NCI-H774 (cell line): ENCODE measurements at regions not wholly inside any gene's neighbourhood (a gene's known extent, or its start where the extent isn't known, plus 50 kb on each side); places are given as distances from the start of the nearest gene placed in this dataset.
"Not testable (repeated sequence)": the region's sequence is repeated elsewhere in the genome, so short reads cannot be mapped to it uniquely, and the experiment has no call there.

Experiments used
- DNase-seq: peaks from one replicate; lab custom pipeline; 2025; lab: John Stamatoyannopoulos, UW

GRCh38 chr9:108275906-108276305, 579.9 kb downstream of the ACTL7B start:
- no peak for DNase-seq

GRCh38 chr9:108274971-108275370, 580.8 kb downstream of the ACTL7B start:
- DNase-seq, result no peak

- DNase-seq, result no peak
Observed at GRCh38 chr9:108273988-108274387, 581.8 kb downstream of the ACTL7B start.

- peak; percentile 49 for DNase-seq
Observed at GRCh38 chr9:108272349-108272899, 583.4 kb downstream of the ACTL7B start.

GRCh38 chr9:108271646-108272348, 584.0 kb downstream of the ACTL7B start:
- DNase-seq, result peak; percentile 96

- DNase-seq, result no peak
Observed at GRCh38 chr9:108271236-108271635, 584.5 kb downstream of the ACTL7B start.

GRCh38 chr9:108270561-108270960, 585.2 kb downstream of the ACTL7B start:
- DNase-seq, result no peak

- DNase-seq, result no peak
Observed at GRCh38 chr9:108270051-108270450, 585.7 kb downstream of the ACTL7B start.

- DNase-seq, result no peak
Observed at GRCh38 chr9:108269371-108269770, 586.4 kb downstream of the ACTL7B start.

- no peak for DNase-seq
Observed at GRCh38 chr9:108265065-108265464, 590.7 kb downstream of the ACTL7B start.

- DNase-seq, result no peak
Observed at GRCh38 chr9:108264093-108264492, 591.7 kb downstream of the ACTL7B start.

- no peak for DNase-seq
Observed at GRCh38 chr9:108262836-108263235, 593.0 kb downstream of the ACTL7B start.

GRCh38 chr9:108259917-108260675, 595.7 kb downstream of the ACTL7B start:
- no peak for DNase-seq

GRCh38 chr9:108258640-108259039, 597.1 kb downstream of the ACTL7B start:
- no peak for DNase-seq

- DNase-seq, result no peak
Observed at GRCh38 chr9:108257382-108257781, 598.4 kb downstream of the ACTL7B start.

GRCh38 chr9:108254236-108254635, 601.5 kb downstream of the ACTL7B start:
- DNase-seq, result no peak

- not testable (repeated sequence) for DNase-seq
Observed at GRCh38 chr9:108247391-108247790, 608.4 kb downstream of the ACTL7B start.

- DNase-seq, result no peak
Observed at GRCh38 chr9:108245901-108246300, 609.9 kb downstream of the ACTL7B start.

- no peak for DNase-seq
Observed at GRCh38 chr9:108245331-108245730, 610.5 kb downstream of the ACTL7B start.

- no peak for DNase-seq
Observed at GRCh38 chr9:108244686-108245085, 611.1 kb downstream of the ACTL7B start.

GRCh38 chr9:108241384-108242073, 614.3 kb downstream of the ACTL7B start:
- DNase-seq, result no peak

- DNase-seq, result no peak
Observed at GRCh38 chr9:108239696-108240321, 616.0 kb downstream of the ACTL7B start.
